Lower leg skin (tissue), 4 donors: ENCODE measurements at regions not wholly inside any gene's neighbourhood (a gene's known extent, or its start where the extent isn't known, plus 50 kb on each side); places are given as distances from the start of the nearest gene placed in this dataset.

Source experiments
- DNase-seq, 2 donors: peaks; one replicate each; pipeline ENCODE4 v3.0.0-alpha.2; 2019; ENCODE audit warnings: low spot score in 2 of 2
- H3K4me3 ChIP-seq: fragments of 200-600 bp; sonication (generic); 2 replicates; pipeline ENCODE4 v1.5.1; 2017; ENCODE audit warnings: mild to moderate bottlenecking, low read depth; ENCODE audit not compliant: poor library complexity, severe bottlenecking
- CTCF ChIP-seq, 3 donors: fragments of 450-650 bp; IDR thresholded peaks; one replicate each; pipeline ENCODE4 v1.5.1; 2016; ENCODE audit warnings: antibody characterized with exemption in 3 of 3, mild to moderate bottlenecking in 3 of 3, moderate library complexity in 2 of 3
- POLR2A ChIP-seq, 2 donors: fragments of 450-650 bp; IDR thresholded peaks; one replicate each; pipeline ENCODE4 v1.6.1; 2016 to 2017; ENCODE audit warnings: antibody characterized with exemption in 2 of 2, mild to moderate bottlenecking in 1 of 2, moderate library complexity in 1 of 2
- WGBS, 2 donors: methylation state at CpG; one replicate each; pipeline ENCODE4 v1.1.5; 2018; 5-methylcytosine and 5-hydroxymethylcytosine counted together
- intact Hi-C: fragments of 100-400 bp; cut with DNase I; formaldehyde crosslinking; loops from one replicate; pipeline ENCODE4 v1.15.0; 2023; ENCODE audit warnings: low total_unique reads

GRCh38 chr10:109114579-109114978 is 808.7 kb downstream of the XPNPEP1 start:
- intact Hi-C loops = no loop called here
- H3K4me3 ChIP-seq = no peak overlapping the region
- TF ChIP-seq POLR2A (IDR thresholded peaks at IDR 0.05) (no peak), CTCF (IDR thresholded peaks at IDR 0.05) (no peak)
- 57 to 67% methylated on average over 2 of the region's 2 CpGs for WGBS, 2 donors
- DNase-seq = no peak

GRCh38 chr10:109106604-109107003 is 816.7 kb downstream of the XPNPEP1 start:
- H3K4me3 ChIP-seq = no peak overlapping the region
- intact Hi-C loops = no loop called here
- TF ChIP-seq CTCF (IDR thresholded peaks at IDR 0.05) = no peak
- DNase-seq = no peak

- TF ChIP-seq CTCF (IDR thresholded peaks at IDR 0.05) (no peak), POLR2A (IDR thresholded peaks at IDR 0.05) (no peak)
- intact Hi-C loops = no loop called here
- WGBS, 2 donors = 64 to 66% methylated on average over 2 of the region's 2 CpGs
- H3K4me3 ChIP-seq = no peak overlapping the region
- no peak for DNase-seq
Measured at GRCh38 chr10:109105725-109106124, 817.6 kb downstream of the XPNPEP1 start.

- TF ChIP-seq POLR2A (IDR thresholded peaks at IDR 0.05) (no peak), CTCF (IDR thresholded peaks at IDR 0.05) (no peak)
- 69 to 90% methylated on average over 2 of the region's 2 CpGs for WGBS, 2 donors
- intact Hi-C loops = no loop called here
- H3K4me3 ChIP-seq = no peak overlapping the region
- no peak for DNase-seq
Measured at GRCh38 chr10:109104806-109105205, 818.5 kb downstream of the XPNPEP1 start.

GRCh38 chr10:109103278-109103677 is 820.0 kb downstream of the XPNPEP1 start:
- 35 to 38% methylated on average over 2 of the region's 2 CpGs for WGBS, 2 donors
- no peak for DNase-seq
- intact Hi-C loops = no loop called here
- no peak overlapping the region for H3K4me3 ChIP-seq
- TF ChIP-seq CTCF (IDR thresholded peaks at IDR 0.05) (no peak), POLR2A (IDR thresholded peaks at IDR 0.05) (no peak)

- no peak overlapping the region for H3K4me3 ChIP-seq
- DNase-seq = no peak
- no peak for TF ChIP-seq CTCF (IDR thresholded peaks at IDR 0.05)
- TF ChIP-seq POLR2A (IDR thresholded peaks at IDR 0.05) = no peak
- 35 to 48% methylated on average over 3 of the region's 3 CpGs for WGBS, 2 donors
- intact Hi-C loops = no loop called here
Measured at GRCh38 chr10:109089779-109090178, 833.5 kb downstream of the XPNPEP1 start.
